ENCODE measurements at regions not wholly inside any gene's neighbourhood (a gene's known extent, or its start where the extent isn't known, plus 50 kb on each side); places are given as distances from the start of the nearest gene placed in this dataset.

DNA sequence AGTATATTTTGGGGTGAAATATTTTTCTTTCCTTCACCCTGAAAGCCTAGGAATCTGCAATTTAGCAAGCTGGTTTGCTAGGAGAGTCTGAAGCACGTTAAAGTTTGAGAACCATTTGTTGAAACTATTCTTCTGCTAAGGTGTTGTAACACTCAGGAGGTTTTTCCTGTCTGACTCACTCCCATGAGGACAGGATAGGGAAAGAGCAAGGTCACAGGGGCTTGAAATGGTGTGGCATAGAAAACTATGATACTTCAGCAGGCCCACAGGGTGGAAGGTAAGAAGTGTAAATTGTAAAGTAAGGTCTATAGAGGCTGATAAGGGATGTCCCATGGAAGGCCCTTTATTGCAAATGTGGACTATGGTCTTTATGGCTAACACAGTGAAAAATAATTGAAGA, 177.7 kb upstream of the ZC3H15 start:
- peak; percentile 42 for ATAC-seq
- H3K36me3 ChIP-seq (ENCODE audit: low read depth), result no peaks in the 10 kb centered on the region
- H3K9me3 ChIP-seq, result peaks cover 8% of the 10 kb centered on the region
- H3K4me3 ChIP-seq, result no peak overlapping the region
- no peaks in the 10 kb centered on the region for H3K4me1 ChIP-seq (ENCODE audit: low read depth)
- intact Hi-C loops (cut with DNase I, micrococcal nuclease), result no loop called here
- DNase-seq, result no peak
- TF ChIP-seq CTCF (IDR thresholded peaks at IDR 0.05), result no peak

- no peak overlapping the region for H3K4me3 ChIP-seq
- H3K9me3 ChIP-seq, result peaks cover 12% of the 10 kb centered on the region
- ATAC-seq (no peak), DNase-seq (no peak)
- no peaks in the 10 kb centered on the region for H3K36me3 ChIP-seq (ENCODE audit: low read depth)
- intact Hi-C loops (cut with DNase I, micrococcal nuclease), result no loop called here
- no peak for TF ChIP-seq CTCF (IDR thresholded peaks at IDR 0.05)
- H3K4me1 ChIP-seq (ENCODE audit: low read depth), result no peaks in the 10 kb centered on the region
Observed at GRCh38 chr2:186309901-186310300, 176.2 kb upstream of the ZC3H15 start.

DNA sequence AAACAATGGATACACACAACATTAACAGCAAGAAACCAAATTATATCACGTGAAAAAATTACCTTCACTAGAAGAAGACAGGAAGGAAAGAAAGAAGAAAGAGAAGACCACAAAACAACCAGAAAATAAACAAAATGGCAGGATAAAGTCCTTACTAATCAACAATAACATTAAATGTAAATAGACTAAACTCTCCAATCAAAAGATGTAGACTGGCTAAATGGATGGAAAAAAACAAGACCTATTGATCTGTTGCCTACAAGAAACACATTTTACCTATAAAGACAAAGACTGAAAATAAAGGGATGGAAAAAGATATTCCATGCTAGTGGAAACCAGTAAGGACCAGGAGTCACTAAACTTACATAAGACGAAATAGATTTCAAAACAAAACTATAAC, 167.0 kb upstream of the ZC3H15 start:
- TF ChIP-seq CTCF (IDR thresholded peaks at IDR 0.05), result no peak
- ATAC-seq (no peak), DNase-seq (no peak)
- Histone ChIP-seq H3K36me3 (ENCODE audit: low read depth) (no peaks in the 10 kb centered on the region), H3K4me3 (no peak overlapping the region), H3K9me3 (peaks cover 15% of the 10 kb centered on the region), H3K4me1 (ENCODE audit: low read depth) (no peaks in the 10 kb centered on the region)
- intact Hi-C loops (cut with DNase I, micrococcal nuclease), result no loop called here

DNA sequence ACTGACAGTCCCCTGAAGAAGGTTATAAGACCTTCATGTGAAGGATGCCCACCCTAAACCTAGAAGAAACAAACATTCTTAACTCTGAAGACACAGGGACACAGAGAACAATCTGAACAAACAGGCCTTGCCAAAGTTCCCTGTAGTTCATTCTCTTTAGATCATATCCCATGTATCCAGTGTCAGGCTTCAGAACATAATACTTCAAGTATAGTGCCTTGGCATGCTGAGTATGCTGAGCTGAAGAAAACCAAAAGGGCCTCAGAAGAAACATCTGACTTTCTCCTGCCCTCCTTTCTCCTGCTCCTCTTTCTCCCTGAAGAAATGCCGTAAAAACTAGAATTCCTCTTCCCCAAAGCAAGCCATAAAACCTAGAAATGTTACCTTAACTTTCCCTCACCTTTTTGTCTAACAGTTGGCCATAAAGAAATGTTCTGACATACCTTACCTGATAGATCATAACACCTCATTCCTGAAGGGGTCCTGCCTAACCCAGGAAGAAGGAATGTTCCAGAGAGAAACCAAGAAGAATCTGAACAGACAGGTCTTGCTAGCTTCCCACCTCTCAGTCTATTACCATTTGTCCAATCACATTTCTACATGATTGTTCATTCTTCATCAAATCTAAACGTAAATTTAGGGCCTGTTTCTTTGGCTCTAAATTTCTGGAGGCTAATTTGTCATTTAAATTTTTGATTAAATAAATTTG, 160.1 kb upstream of the ZC3H15 start:
- intact Hi-C loops (cut with DNase I, micrococcal nuclease), result no loop called here
- TF ChIP-seq CTCF (IDR thresholded peaks at IDR 0.05), result no peak
- Histone ChIP-seq H3K4me1 (ENCODE audit: low read depth) (no peaks in the 10 kb centered on the region), H3K36me3 (ENCODE audit: low read depth) (no peaks in the 10 kb centered on the region), H3K4me3 (no peak overlapping the region), H3K9me3 (no peaks in the 10 kb centered on the region)
- ATAC-seq (no peak), DNase-seq (no peak)

- no peak for ATAC-seq
Observed at GRCh38 chr2:186327251-186327868, 158.7 kb upstream of the ZC3H15 start.

More at GRCh38 chr2:186327251-186327868, 158.7 kb upstream of the ZC3H15 start:
- no peak for TF ChIP-seq CTCF (IDR thresholded peaks at IDR 0.05)
- no peaks in the 10 kb centered on the region for H3K36me3 ChIP-seq (ENCODE audit: low read depth)
- H3K9me3 ChIP-seq, result no peaks in the 10 kb centered on the region
- no peak for DNase-seq
- intact Hi-C loops (cut with DNase I, micrococcal nuclease), result no loop called here
- H3K4me1 ChIP-seq (ENCODE audit: low read depth), result no peaks in the 10 kb centered on the region
- no peak overlapping the region for H3K4me3 ChIP-seq
